NCI-H2107 (cell line): ENCODE measurements at regions not wholly inside any gene's neighbourhood (a gene's known extent, or its start where the extent isn't known, plus 50 kb on each side); places are given as distances from the start of the nearest gene placed in this dataset.

Experiments used
- DNase-seq: peaks from one replicate; lab custom pipeline; 2025; lab: John Stamatoyannopoulos, UW

- DNase-seq = no peak
Measured at GRCh38 chr9:13487498-13487897, 208.0 kb upstream of the MPDZ start.

- no peak for DNase-seq
Measured at GRCh38 chr9:13487071-13487470, 207.6 kb upstream of the MPDZ start.

- DNase-seq = no peak
Measured at GRCh38 chr9:13485068-13485596, 205.6 kb upstream of the MPDZ start.

- DNase-seq = no peak
Measured at GRCh38 chr9:13484186-13484585, 204.7 kb upstream of the MPDZ start.

- no peak for DNase-seq
Measured at GRCh38 chr9:13481274-13481673, 201.8 kb upstream of the MPDZ start.

GRCh38 chr9:13480693-13481092 is 201.2 kb upstream of the MPDZ start:
- DNase-seq = no peak

GRCh38 chr9:13479096-13479495 is 199.6 kb upstream of the MPDZ start:
- no peak for DNase-seq

GRCh38 chr9:13478639-13479038 is 199.1 kb upstream of the MPDZ start:
- no peak for DNase-seq

- no peak for DNase-seq
Measured at GRCh38 chr9:13478160-13478559, 198.7 kb upstream of the MPDZ start.

- DNase-seq = no peak
Measured at GRCh38 chr9:13470836-13471235, 191.3 kb upstream of the MPDZ start.

GRCh38 chr9:13467157-13467556 is 187.7 kb upstream of the MPDZ start:
- no peak for DNase-seq

- DNase-seq = no peak
Measured at GRCh38 chr9:13461414-13461991, 182.0 kb upstream of the MPDZ start.

GRCh38 chr9:13459071-13459470 is 179.6 kb upstream of the MPDZ start:
- DNase-seq = no peak

- no peak for DNase-seq
Measured at GRCh38 chr9:13457795-13458194, 178.3 kb upstream of the MPDZ start.

GRCh38 chr9:13450723-13451122 is 171.2 kb upstream of the MPDZ start:
- DNase-seq = no peak

GRCh38 chr9:13448482-13448881 is 169.0 kb upstream of the MPDZ start:
- DNase-seq = no peak

- DNase-seq = no peak
Measured at GRCh38 chr9:13447843-13448422, 168.4 kb upstream of the MPDZ start.

GRCh38 chr9:13446938-13447842 is 167.7 kb upstream of the MPDZ start:
- DNase-seq = no peak

- DNase-seq = no peak
Measured at GRCh38 chr9:13446286-13446937, 166.9 kb upstream of the MPDZ start.

GRCh38 chr9:13445103-13445500 is 165.6 kb upstream of the MPDZ start:
- no peak for DNase-seq

GRCh38 chr9:13444245-13445102 is 165.0 kb upstream of the MPDZ start:
- no peak for DNase-seq
